Neural progenitor cell (in vitro differentiated cells): ENCODE measurements at regions not wholly inside any gene's neighbourhood (a gene's known extent, or its start where the extent isn't known, plus 50 kb on each side); places are given as distances from the start of the nearest gene placed in this dataset.

Experiments used
- EZH2phosphoT487 ChIP-seq: fragments of 200-600 bp; sonication (generic); IDR thresholded peaks from 2 replicates; pipeline ENCODE4 v1.6.1; 2017; ENCODE audit warnings: antibody characterized with exemption
- TF ChIP-seq, protein P1 (sequence below): fragments of 200-600 bp; sonication (generic); IDR thresholded peaks from 2 replicates; pipeline ENCODE4 v1.5.1; 2017; ENCODE audit warnings: antibody characterized with exemption, mild to moderate bottlenecking

DNA sequence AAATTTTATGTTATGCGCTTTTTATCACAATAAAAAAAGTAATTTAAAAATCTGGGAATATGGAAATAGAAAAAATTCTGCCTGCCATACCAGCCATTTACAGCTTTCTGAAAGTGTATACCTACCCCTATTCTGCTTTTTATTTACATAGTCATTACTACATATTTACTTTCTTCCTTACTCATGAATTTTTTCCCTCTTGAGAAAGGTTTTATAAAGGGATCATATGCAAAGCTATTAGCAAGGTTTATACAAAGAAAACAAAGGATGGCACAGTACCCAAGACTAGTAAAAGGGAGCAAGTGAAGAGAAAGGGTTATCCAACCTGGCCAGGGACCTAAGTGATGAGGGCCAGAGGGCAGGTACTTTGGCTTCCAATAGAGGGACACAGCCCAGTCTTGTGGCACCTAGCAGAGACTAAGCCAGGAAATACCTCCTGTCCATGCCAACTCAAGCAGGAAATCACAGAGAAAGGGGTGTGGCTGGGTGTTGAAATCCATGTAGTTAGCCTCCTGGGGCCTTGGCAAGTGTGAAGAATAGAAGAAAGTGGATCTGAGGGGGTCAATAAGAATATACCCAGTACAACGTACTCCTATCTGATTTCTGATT, 207.3 kb upstream of the VEGFC start:
- TF ChIP-seq, protein P1, sequence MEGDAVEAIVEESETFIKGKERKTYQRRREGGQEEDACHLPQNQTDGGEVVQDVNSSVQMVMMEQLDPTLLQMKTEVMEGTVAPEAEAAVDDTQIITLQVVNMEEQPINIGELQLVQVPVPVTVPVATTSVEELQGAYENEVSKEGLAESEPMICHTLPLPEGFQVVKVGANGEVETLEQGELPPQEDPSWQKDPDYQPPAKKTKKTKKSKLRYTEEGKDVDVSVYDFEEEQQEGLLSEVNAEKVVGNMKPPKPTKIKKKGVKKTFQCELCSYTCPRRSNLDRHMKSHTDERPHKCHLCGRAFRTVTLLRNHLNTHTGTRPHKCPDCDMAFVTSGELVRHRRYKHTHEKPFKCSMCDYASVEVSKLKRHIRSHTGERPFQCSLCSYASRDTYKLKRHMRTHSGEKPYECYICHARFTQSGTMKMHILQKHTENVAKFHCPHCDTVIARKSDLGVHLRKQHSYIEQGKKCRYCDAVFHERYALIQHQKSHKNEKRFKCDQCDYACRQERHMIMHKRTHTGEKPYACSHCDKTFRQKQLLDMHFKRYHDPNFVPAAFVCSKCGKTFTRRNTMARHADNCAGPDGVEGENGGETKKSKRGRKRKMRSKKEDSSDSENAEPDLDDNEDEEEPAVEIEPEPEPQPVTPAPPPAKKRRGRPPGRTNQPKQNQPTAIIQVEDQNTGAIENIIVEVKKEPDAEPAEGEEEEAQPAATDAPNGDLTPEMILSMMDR: no peak
- TF ChIP-seq EZH2phosphoT487: no peak
